Activated T-helper 1 cell treated with anti-CD3 and anti-CD28 coated beads, Interleukin-12 subunit alpha, Interleukin-12 subunit beta, Interleukin-2, Interleukin-4 antibody, amounts not matched to agents 30 ng/mL and 10 ng/mL and 1 ng/mL, durations not matched to agents 14 hours and 24 hours and 36 hours (primary cell): ENCODE measurements at regions not wholly inside any gene's neighbourhood (a gene's known extent, or its start where the extent isn't known, plus 50 kb on each side); places are given as distances from the start of the nearest gene placed in this dataset.
"Not testable (repeated sequence)": the region's sequence is repeated elsewhere in the genome, so short reads cannot be mapped to it uniquely, and the experiment has no call there.

Experiments used
- DNase-seq: peaks from one replicate; pipeline ENCODE4 v3.0.0; 2021; ENCODE audit warnings: low spot score
- H3K27ac Mint-ChIP-seq: one replicate; pipeline ENCODE4 v1.8.0; 2021; ENCODE audit warnings: mild to moderate bottlenecking, mixed read lengths
- H3K27me3 Mint-ChIP-seq: one replicate; pipeline ENCODE4 v1.8.0; 2022; ENCODE audit warnings: mild to moderate bottlenecking, moderate library complexity, mixed read lengths; ENCODE audit not compliant: insufficient read depth
- H3K36me3 Mint-ChIP-seq: one replicate; pipeline ENCODE4 v1.8.0; 2021; ENCODE audit warnings: low read depth, mixed read lengths
- H3K4me1 Mint-ChIP-seq: one replicate; pipeline ENCODE4 v1.8.0; 2021; ENCODE audit warnings: low read depth, mixed read lengths
- H3K4me3 Mint-ChIP-seq: one replicate; pipeline ENCODE4 v1.8.0; 2021; ENCODE audit warnings: mild to moderate bottlenecking, moderate library complexity, mixed read lengths
- H3K9me3 Mint-ChIP-seq: one replicate; pipeline ENCODE4 v1.8.0; 2021; ENCODE audit warnings: mixed read lengths
- intact Hi-C: fragments of 100-400 bp; cut with micrococcal nuclease; formaldehyde crosslinking; loops from one replicate; pipeline ENCODE4 v1.15.1; 2024

GRCh38 chr5:92729088-92729487 is 851.9 kb downstream of the NR2F1-AS1 start:
- Mint-ChIP-seq H3K27me3 (no peaks in the 10 kb centered on the region), H3K4me1 (no peaks in the 10 kb centered on the region), H3K9me3 (peaks cover 6% of the 10 kb centered on the region), H3K27ac (no peak overlapping the region), H3K4me3 (no peak overlapping the region), H3K36me3 (no peaks in the 10 kb centered on the region)
- intact Hi-C loops, result no loop called here
- DNase-seq, result no peak

- Mint-ChIP-seq H3K27ac (no peak overlapping the region), H3K9me3 (no peaks in the 10 kb centered on the region), H3K27me3 (no peaks in the 10 kb centered on the region), H3K4me3 (no peak overlapping the region), H3K4me1 (no peaks in the 10 kb centered on the region), H3K36me3 (no peaks in the 10 kb centered on the region)
- DNase-seq, result no peak
- intact Hi-C loops, result no loop called here
Observed at GRCh38 chr5:92715946-92716520, 865.0 kb downstream of the NR2F1-AS1 start.

- intact Hi-C loops, result no loop called here
- H3K27me3 Mint-ChIP-seq, result no peaks in the 10 kb centered on the region
- no peak for DNase-seq
- H3K9me3 Mint-ChIP-seq, result no peaks in the 10 kb centered on the region
- no peaks in the 10 kb centered on the region for H3K36me3 Mint-ChIP-seq
- no peak overlapping the region for H3K4me3 Mint-ChIP-seq
- H3K4me1 Mint-ChIP-seq, result no peaks in the 10 kb centered on the region
- H3K27ac Mint-ChIP-seq, result no peak overlapping the region
Observed at GRCh38 chr5:92713826-92714225, 867.2 kb downstream of the NR2F1-AS1 start.

- DNase-seq, result no peak
- H3K27ac Mint-ChIP-seq, result no peak overlapping the region
- H3K4me1 Mint-ChIP-seq, result no peaks in the 10 kb centered on the region
- H3K36me3 Mint-ChIP-seq, result no peaks in the 10 kb centered on the region
- no peak overlapping the region for H3K4me3 Mint-ChIP-seq
- intact Hi-C loops, result no loop called here
- no peaks in the 10 kb centered on the region for H3K9me3 Mint-ChIP-seq
- no peaks in the 10 kb centered on the region for H3K27me3 Mint-ChIP-seq
Observed at GRCh38 chr5:92713335-92713743, 867.7 kb downstream of the NR2F1-AS1 start.

- no peaks in the 10 kb centered on the region for H3K9me3 Mint-ChIP-seq
- no peaks in the 10 kb centered on the region for H3K27me3 Mint-ChIP-seq
- H3K4me1 Mint-ChIP-seq, result no peaks in the 10 kb centered on the region
- intact Hi-C loops, result no loop called here
- no peaks in the 10 kb centered on the region for H3K36me3 Mint-ChIP-seq
- no peak overlapping the region for H3K27ac Mint-ChIP-seq
- no peak for DNase-seq
- H3K4me3 Mint-ChIP-seq, result no peak overlapping the region
Observed at GRCh38 chr5:92711956-92712355, 869.1 kb downstream of the NR2F1-AS1 start.

- intact Hi-C loops, result no loop called here
- Mint-ChIP-seq H3K27ac (no peak overlapping the region), H3K4me1 (no peaks in the 10 kb centered on the region), H3K9me3 (no peaks in the 10 kb centered on the region), H3K4me3 (no peak overlapping the region), H3K36me3 (no peaks in the 10 kb centered on the region), H3K27me3 (no peaks in the 10 kb centered on the region)
- DNase-seq, result no peak
Observed at GRCh38 chr5:92704590-92704989, 876.4 kb downstream of the NR2F1-AS1 start.

GRCh38 chr5:92703976-92704375 is 877.0 kb downstream of the NR2F1-AS1 start:
- Mint-ChIP-seq H3K27ac (no peak overlapping the region), H3K27me3 (no peaks in the 10 kb centered on the region), H3K4me3 (no peak overlapping the region), H3K9me3 (no peaks in the 10 kb centered on the region), H3K36me3 (no peaks in the 10 kb centered on the region), H3K4me1 (no peaks in the 10 kb centered on the region)
- DNase-seq, result no peak
- intact Hi-C loops, result no loop called here

- no peaks in the 10 kb centered on the region for H3K4me1 Mint-ChIP-seq
- H3K27me3 Mint-ChIP-seq, result no peaks in the 10 kb centered on the region
- intact Hi-C loops, result no loop called here
- no peak for DNase-seq
- no peak overlapping the region for H3K27ac Mint-ChIP-seq
- no peak overlapping the region for H3K4me3 Mint-ChIP-seq
- no peaks in the 10 kb centered on the region for H3K36me3 Mint-ChIP-seq
- H3K9me3 Mint-ChIP-seq, result peaks cover 7% of the 10 kb centered on the region
Observed at GRCh38 chr5:92695123-92696003, 885.7 kb downstream of the NR2F1-AS1 start.

GRCh38 chr5:92694067-92694466 is 887.0 kb downstream of the NR2F1-AS1 start:
- H3K4me1 Mint-ChIP-seq, result no peaks in the 10 kb centered on the region
- H3K9me3 Mint-ChIP-seq, result peaks cover 10% of the 10 kb centered on the region
- H3K27ac Mint-ChIP-seq, result no peak overlapping the region
- intact Hi-C loops, result no loop called here
- no peak overlapping the region for H3K4me3 Mint-ChIP-seq
- H3K27me3 Mint-ChIP-seq, result no peaks in the 10 kb centered on the region
- DNase-seq, result no peak
- no peaks in the 10 kb centered on the region for H3K36me3 Mint-ChIP-seq

- H3K9me3 Mint-ChIP-seq, result peaks cover 10% of the 10 kb centered on the region
- H3K27me3 Mint-ChIP-seq, DNase-seq, intact Hi-C loops, H3K4me1 Mint-ChIP-seq, H3K36me3 Mint-ChIP-seq, H3K4me3 Mint-ChIP-seq, H3K27ac Mint-ChIP-seq: not testable (repeated sequence)
Observed at GRCh38 chr5:92691955-92692354, 889.1 kb downstream of the NR2F1-AS1 start.

- Mint-ChIP-seq H3K27me3 (no peaks in the 10 kb centered on the region), H3K27ac (no peak overlapping the region), H3K4me1 (no peaks in the 10 kb centered on the region), H3K36me3 (no peaks in the 10 kb centered on the region), H3K4me3 (no peak overlapping the region), H3K9me3 (peaks cover 18% of the 10 kb centered on the region)
- intact Hi-C loops, result no loop called here
- no peak for DNase-seq
Observed at GRCh38 chr5:92687821-92688722, 892.9 kb downstream of the NR2F1-AS1 start.

GRCh38 chr5:92678640-92679039 is 902.4 kb downstream of the NR2F1-AS1 start:
- no peak overlapping the region for H3K4me3 Mint-ChIP-seq
- no peak for DNase-seq
- no peak overlapping the region for H3K27ac Mint-ChIP-seq
- H3K27me3 Mint-ChIP-seq, result no peaks in the 10 kb centered on the region
- intact Hi-C loops, result no loop called here
- no peaks in the 10 kb centered on the region for H3K36me3 Mint-ChIP-seq
- H3K4me1 Mint-ChIP-seq, result no peaks in the 10 kb centered on the region
- H3K9me3 Mint-ChIP-seq, result peaks cover 6% of the 10 kb centered on the region
